ENCODE measurements at regions not wholly inside any gene's neighbourhood (a gene's known extent, or its start where the extent isn't known, plus 50 kb on each side); places are given as distances from the start of the nearest gene placed in this dataset.

- H3K9ac ChIP-seq (ENCODE audit: low read depth in 1 of 2, low read length in 2 of 2) = no peak overlapping the region
- H3K36me3 ChIP-seq (ENCODE audit: control insufficient read depth in 2 of 2, insufficient read depth in 2 of 2, low read length in 2 of 2) = no peaks in the 10 kb centered on the region
- H3K27ac ChIP-seq (ENCODE audit: low read depth in 2 of 2, low read length in 2 of 2) = no peak overlapping the region
- no peaks in the 10 kb centered on the region for H3K4me1 ChIP-seq (ENCODE audit: control insufficient read depth in 2 of 2, insufficient read depth in 2 of 2, low read length in 2 of 2)
- no peaks in the 10 kb centered on the region for H3K27me3 ChIP-seq (ENCODE audit: control insufficient read depth in 2 of 2, insufficient read depth in 2 of 2, low read length in 2 of 2)
- H3K4me3 ChIP-seq (ENCODE audit: low read length in 2 of 2) = no peak overlapping the region
- no peaks in the 10 kb centered on the region for H3K9me3 ChIP-seq (ENCODE audit: control insufficient read depth in 2 of 2, low read length in 2 of 2)
These were observed 765.3 kb downstream of the TBL1XR1 start for GRCh38 chr3:176431991-176432390.

GRCh38 chr3:176431038-176431418 lies 766.3 kb downstream of the TBL1XR1 start:
- Histone ChIP-seq H3K9ac (ENCODE audit: low read depth in 1 of 2, low read length in 2 of 2) (no peak overlapping the region), H3K4me1 (ENCODE audit: control insufficient read depth in 2 of 2, insufficient read depth in 2 of 2, low read length in 2 of 2) (no peaks in the 10 kb centered on the region), H3K27me3 (ENCODE audit: control insufficient read depth in 2 of 2, insufficient read depth in 2 of 2, low read length in 2 of 2) (no peaks in the 10 kb centered on the region), H3K27ac (ENCODE audit: low read depth in 2 of 2, low read length in 2 of 2) (no peak overlapping the region), H3K36me3 (ENCODE audit: control insufficient read depth in 2 of 2, insufficient read depth in 2 of 2, low read length in 2 of 2) (no peaks in the 10 kb centered on the region), H3K9me3 (ENCODE audit: control insufficient read depth in 2 of 2, low read length in 2 of 2) (no peaks in the 10 kb centered on the region), H3K4me3 (ENCODE audit: low read length in 2 of 2) (no peak overlapping the region)

- no peak overlapping the region for H3K27ac ChIP-seq (ENCODE audit: low read depth in 2 of 2, low read length in 2 of 2)
- H3K9ac ChIP-seq (ENCODE audit: low read depth in 1 of 2, low read length in 2 of 2) = no peak overlapping the region
- no peaks in the 10 kb centered on the region for H3K4me1 ChIP-seq (ENCODE audit: control insufficient read depth in 2 of 2, insufficient read depth in 2 of 2, low read length in 2 of 2)
- H3K9me3 ChIP-seq (ENCODE audit: control insufficient read depth in 2 of 2, low read length in 2 of 2) = no peaks in the 10 kb centered on the region
- H3K4me3 ChIP-seq (ENCODE audit: low read length in 2 of 2) = no peak overlapping the region
- no peaks in the 10 kb centered on the region for H3K36me3 ChIP-seq (ENCODE audit: control insufficient read depth in 2 of 2, insufficient read depth in 2 of 2, low read length in 2 of 2)
- no peaks in the 10 kb centered on the region for H3K27me3 ChIP-seq (ENCODE audit: control insufficient read depth in 2 of 2, insufficient read depth in 2 of 2, low read length in 2 of 2)
These were observed 766.8 kb downstream of the TBL1XR1 start for GRCh38 chr3:176430244-176431037.

GRCh38 chr3:176428552-176428951 lies 768.7 kb downstream of the TBL1XR1 start:
- Histone ChIP-seq H3K4me1 (ENCODE audit: control insufficient read depth in 2 of 2, insufficient read depth in 2 of 2, low read length in 2 of 2) (no peaks in the 10 kb centered on the region), H3K36me3 (ENCODE audit: control insufficient read depth in 2 of 2, insufficient read depth in 2 of 2, low read length in 2 of 2) (no peaks in the 10 kb centered on the region), H3K27me3 (ENCODE audit: control insufficient read depth in 2 of 2, insufficient read depth in 2 of 2, low read length in 2 of 2) (no peaks in the 10 kb centered on the region), H3K9ac (ENCODE audit: low read depth in 1 of 2, low read length in 2 of 2) (no peak overlapping the region), H3K27ac (ENCODE audit: low read depth in 2 of 2, low read length in 2 of 2) (no peak overlapping the region), H3K4me3 (ENCODE audit: low read length in 2 of 2) (no peak overlapping the region), H3K9me3 (ENCODE audit: control insufficient read depth in 2 of 2, low read length in 2 of 2) (no peaks in the 10 kb centered on the region)

- Histone ChIP-seq H3K27me3 (ENCODE audit: control insufficient read depth in 2 of 2, insufficient read depth in 2 of 2, low read length in 2 of 2) (no peaks in the 10 kb centered on the region), H3K9ac (ENCODE audit: low read depth in 1 of 2, low read length in 2 of 2) (no peak overlapping the region), H3K36me3 (ENCODE audit: control insufficient read depth in 2 of 2, insufficient read depth in 2 of 2, low read length in 2 of 2) (no peaks in the 10 kb centered on the region), H3K4me3 (ENCODE audit: low read length in 2 of 2) (no peak overlapping the region), H3K4me1 (ENCODE audit: control insufficient read depth in 2 of 2, insufficient read depth in 2 of 2, low read length in 2 of 2) (no peaks in the 10 kb centered on the region), H3K9me3 (ENCODE audit: control insufficient read depth in 2 of 2, low read length in 2 of 2) (no peaks in the 10 kb centered on the region), H3K27ac (ENCODE audit: low read depth in 2 of 2, low read length in 2 of 2) (no peak overlapping the region)
These were observed 770.9 kb downstream of the TBL1XR1 start for GRCh38 chr3:176426371-176426770.

GRCh38 chr3:176416870-176417269 lies 780.4 kb downstream of the TBL1XR1 start:
- no peak overlapping the region for H3K27ac ChIP-seq (ENCODE audit: low read depth in 2 of 2, low read length in 2 of 2)
- no peaks in the 10 kb centered on the region for H3K36me3 ChIP-seq (ENCODE audit: control insufficient read depth in 2 of 2, insufficient read depth in 2 of 2, low read length in 2 of 2)
- H3K4me3 ChIP-seq (ENCODE audit: low read length in 2 of 2) = no peak overlapping the region
- no peaks in the 10 kb centered on the region for H3K27me3 ChIP-seq (ENCODE audit: control insufficient read depth in 2 of 2, insufficient read depth in 2 of 2, low read length in 2 of 2)
- no peak overlapping the region for H3K9ac ChIP-seq (ENCODE audit: low read depth in 1 of 2, low read length in 2 of 2)
- H3K4me1 ChIP-seq (ENCODE audit: control insufficient read depth in 2 of 2, insufficient read depth in 2 of 2, low read length in 2 of 2) = no peaks in the 10 kb centered on the region
- no peaks in the 10 kb centered on the region for H3K9me3 ChIP-seq (ENCODE audit: control insufficient read depth in 2 of 2, low read length in 2 of 2)

- Histone ChIP-seq H3K27ac (ENCODE audit: low read depth in 2 of 2, low read length in 2 of 2) (no peak overlapping the region), H3K4me1 (ENCODE audit: control insufficient read depth in 2 of 2, insufficient read depth in 2 of 2, low read length in 2 of 2) (no peaks in the 10 kb centered on the region), H3K4me3 (ENCODE audit: low read length in 2 of 2) (no peak overlapping the region), H3K27me3 (ENCODE audit: control insufficient read depth in 2 of 2, insufficient read depth in 2 of 2, low read length in 2 of 2) (no peaks in the 10 kb centered on the region), H3K9ac (ENCODE audit: low read depth in 1 of 2, low read length in 2 of 2) (no peak overlapping the region), H3K36me3 (ENCODE audit: control insufficient read depth in 2 of 2, insufficient read depth in 2 of 2, low read length in 2 of 2) (no peaks in the 10 kb centered on the region), H3K9me3 (ENCODE audit: control insufficient read depth in 2 of 2, low read length in 2 of 2) (no peaks in the 10 kb centered on the region)
These were observed 781.5 kb downstream of the TBL1XR1 start for GRCh38 chr3:176415661-176416295.

GRCh38 chr3:176412771-176413170 lies 784.5 kb downstream of the TBL1XR1 start:
- H3K4me3 ChIP-seq (ENCODE audit: low read length in 2 of 2) = no peak overlapping the region
- H3K4me1 ChIP-seq (ENCODE audit: control insufficient read depth in 2 of 2, insufficient read depth in 2 of 2, low read length in 2 of 2) = no peaks in the 10 kb centered on the region
- no peak overlapping the region for H3K9ac ChIP-seq (ENCODE audit: low read depth in 1 of 2, low read length in 2 of 2)
- no peaks in the 10 kb centered on the region for H3K36me3 ChIP-seq (ENCODE audit: control insufficient read depth in 2 of 2, insufficient read depth in 2 of 2, low read length in 2 of 2)
- no peaks in the 10 kb centered on the region for H3K9me3 ChIP-seq (ENCODE audit: control insufficient read depth in 2 of 2, low read length in 2 of 2)
- no peak overlapping the region for H3K27ac ChIP-seq (ENCODE audit: low read depth in 2 of 2, low read length in 2 of 2)
- H3K27me3 ChIP-seq (ENCODE audit: control insufficient read depth in 2 of 2, insufficient read depth in 2 of 2, low read length in 2 of 2) = no peaks in the 10 kb centered on the region

- Histone ChIP-seq H3K36me3 (ENCODE audit: control insufficient read depth in 2 of 2, insufficient read depth in 2 of 2, low read length in 2 of 2) (no peaks in the 10 kb centered on the region), H3K4me1 (ENCODE audit: control insufficient read depth in 2 of 2, insufficient read depth in 2 of 2, low read length in 2 of 2) (no peaks in the 10 kb centered on the region), H3K27ac (ENCODE audit: low read depth in 2 of 2, low read length in 2 of 2) (no peak overlapping the region), H3K27me3 (ENCODE audit: control insufficient read depth in 2 of 2, insufficient read depth in 2 of 2, low read length in 2 of 2) (no peaks in the 10 kb centered on the region), H3K9me3 (ENCODE audit: control insufficient read depth in 2 of 2, low read length in 2 of 2) (no peaks in the 10 kb centered on the region), H3K4me3 (ENCODE audit: low read length in 2 of 2) (no peak overlapping the region), H3K9ac (ENCODE audit: low read depth in 1 of 2, low read length in 2 of 2) (no peak overlapping the region)
These were observed 793.8 kb downstream of the TBL1XR1 start for GRCh38 chr3:176403531-176403930.

GRCh38 chr3:176401211-176401610 lies 796.1 kb downstream of the TBL1XR1 start:
- H3K4me3 ChIP-seq (ENCODE audit: low read length in 2 of 2) = no peak overlapping the region
- no peak overlapping the region for H3K9ac ChIP-seq (ENCODE audit: low read depth in 1 of 2, low read length in 2 of 2)
- no peaks in the 10 kb centered on the region for H3K4me1 ChIP-seq (ENCODE audit: control insufficient read depth in 2 of 2, insufficient read depth in 2 of 2, low read length in 2 of 2)
- no peak overlapping the region for H3K27ac ChIP-seq (ENCODE audit: low read depth in 2 of 2, low read length in 2 of 2)
- no peaks in the 10 kb centered on the region for H3K9me3 ChIP-seq (ENCODE audit: control insufficient read depth in 2 of 2, low read length in 2 of 2)
- no peaks in the 10 kb centered on the region for H3K36me3 ChIP-seq (ENCODE audit: control insufficient read depth in 2 of 2, insufficient read depth in 2 of 2, low read length in 2 of 2)
- H3K27me3 ChIP-seq (ENCODE audit: control insufficient read depth in 2 of 2, insufficient read depth in 2 of 2, low read length in 2 of 2) = no peaks in the 10 kb centered on the region

Data from mucosa of rectum (tissue), 2 donors.